ENCODE measurements at regions not wholly inside any gene's neighbourhood (a gene's known extent, or its start where the extent isn't known, plus 50 kb on each side); places are given as distances from the start of the nearest gene placed in this dataset.

DNA sequence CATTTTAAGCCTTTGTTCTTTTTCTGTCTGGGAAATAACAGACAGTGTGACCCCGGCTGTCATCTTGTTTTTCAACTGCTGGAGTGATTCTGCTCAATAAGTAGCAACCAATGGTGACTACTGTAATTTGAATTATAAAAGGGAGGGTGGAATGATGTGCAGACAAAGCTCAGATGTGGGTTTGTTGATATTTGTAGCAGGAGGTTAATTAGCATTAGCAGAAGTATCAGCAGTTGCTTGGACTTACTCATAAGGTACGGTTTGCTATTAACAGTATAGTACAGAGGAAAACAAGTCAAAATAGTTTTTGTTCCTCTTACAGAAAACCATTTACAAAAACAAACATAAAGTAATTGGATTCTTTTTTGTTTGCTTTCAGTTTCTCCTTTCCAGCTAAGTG, 140.4 kb downstream of the TUSC1 start:
- no peak for DNase-seq (ENCODE audit: extremely low read depth, low read depth)
- no peak overlapping the region for H3K4me3 ChIP-seq (replicated peaks; ENCODE audit: low read depth, low read length)
- TF ChIP-seq, protein P1, sequence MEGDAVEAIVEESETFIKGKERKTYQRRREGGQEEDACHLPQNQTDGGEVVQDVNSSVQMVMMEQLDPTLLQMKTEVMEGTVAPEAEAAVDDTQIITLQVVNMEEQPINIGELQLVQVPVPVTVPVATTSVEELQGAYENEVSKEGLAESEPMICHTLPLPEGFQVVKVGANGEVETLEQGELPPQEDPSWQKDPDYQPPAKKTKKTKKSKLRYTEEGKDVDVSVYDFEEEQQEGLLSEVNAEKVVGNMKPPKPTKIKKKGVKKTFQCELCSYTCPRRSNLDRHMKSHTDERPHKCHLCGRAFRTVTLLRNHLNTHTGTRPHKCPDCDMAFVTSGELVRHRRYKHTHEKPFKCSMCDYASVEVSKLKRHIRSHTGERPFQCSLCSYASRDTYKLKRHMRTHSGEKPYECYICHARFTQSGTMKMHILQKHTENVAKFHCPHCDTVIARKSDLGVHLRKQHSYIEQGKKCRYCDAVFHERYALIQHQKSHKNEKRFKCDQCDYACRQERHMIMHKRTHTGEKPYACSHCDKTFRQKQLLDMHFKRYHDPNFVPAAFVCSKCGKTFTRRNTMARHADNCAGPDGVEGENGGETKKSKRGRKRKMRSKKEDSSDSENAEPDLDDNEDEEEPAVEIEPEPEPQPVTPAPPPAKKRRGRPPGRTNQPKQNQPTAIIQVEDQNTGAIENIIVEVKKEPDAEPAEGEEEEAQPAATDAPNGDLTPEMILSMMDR (IDR thresholded peaks at IDR 0.05; ENCODE audit: low read depth, low read length, missing control alignments), result no peak

DNA sequence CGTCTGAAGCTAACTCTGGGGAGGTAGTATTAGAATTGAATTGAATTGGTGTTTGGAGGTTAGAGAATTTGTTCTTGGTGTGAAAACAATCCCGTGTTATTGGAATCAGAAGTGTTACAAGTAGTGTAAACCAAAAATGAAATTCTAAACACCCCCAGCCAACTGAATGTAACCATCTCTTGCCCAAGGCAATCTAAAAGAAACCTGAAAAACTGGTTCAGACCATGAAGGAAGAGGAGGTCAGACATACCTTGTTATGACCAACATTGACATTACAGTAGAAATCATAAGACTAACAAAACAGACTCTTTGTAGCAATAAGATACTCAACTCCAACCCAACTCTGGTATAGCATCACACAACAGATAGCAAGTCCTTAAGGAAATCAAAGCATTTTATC, 159.0 kb downstream of the TUSC1 start:
- DNase-seq (ENCODE audit: extremely low read depth, low read depth), result no peak
- TF ChIP-seq, protein P1 (IDR thresholded peaks at IDR 0.05; ENCODE audit: low read depth, low read length, missing control alignments), result no peak
- no peak overlapping the region for H3K4me3 ChIP-seq (replicated peaks; ENCODE audit: low read depth, low read length)

DNA sequence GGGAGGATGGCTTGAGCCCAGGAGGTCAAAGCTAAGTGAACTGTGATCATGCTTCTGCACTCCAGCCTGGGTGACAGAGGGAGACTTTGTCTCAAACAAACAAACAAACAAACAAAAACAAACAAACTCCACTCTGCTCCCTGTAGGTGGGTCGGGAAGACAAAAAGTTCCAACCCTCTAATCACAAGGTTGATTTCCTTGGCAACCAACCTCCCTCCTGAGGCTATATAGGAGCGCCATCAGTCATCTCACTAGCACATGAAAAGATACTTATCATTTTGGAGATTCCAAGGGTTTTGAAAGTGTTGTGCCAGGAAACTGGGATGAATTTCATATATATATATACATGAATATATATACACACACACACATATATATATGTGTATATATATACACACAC, 160.5 kb downstream of the TUSC1 start:
- TF ChIP-seq, protein P1 (IDR thresholded peaks at IDR 0.05; ENCODE audit: low read depth, low read length, missing control alignments), result no peak

DNA sequence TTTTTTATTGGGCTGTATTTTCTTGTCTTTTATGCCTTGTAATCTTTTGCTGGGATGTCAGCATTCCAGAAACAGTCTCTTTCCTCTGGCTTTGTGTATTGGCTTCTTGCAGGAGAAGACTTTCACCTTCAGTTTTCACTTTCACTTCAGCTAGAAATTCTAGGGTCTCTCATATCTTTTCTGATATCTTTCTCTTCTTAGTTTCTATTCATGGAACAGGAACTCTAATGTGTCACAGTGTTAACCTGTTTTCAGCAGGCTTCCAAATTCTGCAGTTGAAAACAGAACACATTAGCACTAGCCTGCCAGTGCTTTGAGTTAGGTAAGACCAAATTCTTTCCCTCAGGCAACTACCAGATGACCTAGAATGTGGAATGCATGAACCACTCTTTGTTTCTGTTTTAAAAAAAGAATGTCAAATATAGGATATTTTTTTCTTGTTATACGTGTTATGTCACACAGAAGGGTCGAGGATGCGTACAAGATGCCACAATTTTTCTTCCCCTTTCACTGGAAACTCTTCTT, 164.7 kb downstream of the TUSC1 start:
- DNase-seq (ENCODE audit: extremely low read depth, low read depth), result no peak
- no peak overlapping the region for H3K4me3 ChIP-seq (replicated peaks; ENCODE audit: low read depth, low read length)
- TF ChIP-seq, protein P1 (IDR thresholded peaks at IDR 0.05; ENCODE audit: low read depth, low read length, missing control alignments), result no peak

More for the DNA sequence above, 160.5 kb downstream of the TUSC1 start:
- no peak for DNase-seq (ENCODE audit: extremely low read depth, low read depth)
- H3K4me3 ChIP-seq (replicated peaks; ENCODE audit: low read depth, low read length), result no peak overlapping the region

DNA sequence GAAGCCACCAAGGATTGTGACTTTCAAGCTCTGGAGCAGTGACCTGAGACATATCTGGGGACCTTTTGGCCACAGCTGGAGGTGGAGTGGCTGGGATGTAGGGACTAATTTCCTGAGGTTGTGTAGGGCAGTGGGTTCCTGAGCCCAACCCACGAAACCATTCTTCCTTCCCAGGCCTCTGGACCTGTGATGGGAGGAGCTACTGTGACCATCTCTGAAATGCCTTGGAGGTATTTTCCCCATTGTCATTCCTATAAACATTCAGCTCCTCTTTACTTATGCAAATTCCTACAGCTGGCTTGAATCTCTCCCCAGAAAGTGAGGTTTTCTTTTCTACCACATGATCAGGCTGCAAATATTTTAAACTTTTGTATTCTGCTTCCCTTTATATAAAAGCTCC, 172.6 kb downstream of the TUSC1 start:
- TF ChIP-seq, protein P1 (IDR thresholded peaks at IDR 0.05; ENCODE audit: low read depth, low read length, missing control alignments), result no peak
- no peak for DNase-seq (ENCODE audit: extremely low read depth, low read depth)
- H3K4me3 ChIP-seq (replicated peaks; ENCODE audit: low read depth, low read length), result no peak overlapping the region

DNA sequence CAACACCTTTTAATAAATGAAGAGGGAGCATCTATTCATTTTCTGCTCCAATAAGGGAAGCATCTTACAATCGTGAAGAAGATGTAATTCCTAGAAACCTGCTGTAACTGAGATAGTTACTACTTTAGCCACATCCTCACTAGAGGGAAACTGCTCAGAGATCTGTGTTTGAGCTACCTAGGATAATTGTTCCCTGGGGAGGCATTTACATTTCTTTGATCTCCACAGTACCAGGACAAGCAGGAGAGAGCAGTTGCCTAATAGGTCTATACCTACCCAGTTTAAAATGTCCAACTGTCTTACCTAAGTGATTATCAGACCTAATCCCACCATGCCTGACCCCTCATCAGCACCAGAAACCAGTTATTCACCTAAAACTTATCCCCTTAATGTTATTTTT, 196.9 kb downstream of the TUSC1 start:
- TF ChIP-seq, protein P1 (IDR thresholded peaks at IDR 0.05; ENCODE audit: low read depth, low read length, missing control alignments), result no peak
- no peak for DNase-seq (ENCODE audit: extremely low read depth, low read depth)
- H3K4me3 ChIP-seq (replicated peaks; ENCODE audit: low read depth, low read length), result no peak overlapping the region

DNA sequence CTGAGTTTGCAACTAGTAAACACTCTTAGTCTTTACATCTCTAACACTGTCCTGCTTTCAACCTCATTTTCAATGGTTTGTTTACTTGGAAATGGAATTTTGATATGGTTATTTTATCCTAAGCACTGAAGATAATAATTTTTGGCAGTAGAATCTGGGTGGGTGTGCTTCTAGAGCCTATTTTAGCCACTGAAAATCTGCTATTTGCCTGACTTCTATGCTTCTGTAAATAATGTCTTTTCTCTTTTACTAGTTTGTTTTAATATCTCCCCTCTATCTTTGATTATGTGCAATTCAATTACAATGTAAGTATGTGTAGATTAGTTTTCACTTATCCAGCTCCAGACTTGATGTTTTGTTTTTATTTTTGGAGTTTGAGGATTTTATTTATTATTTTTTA, 197.5 kb downstream of the TUSC1 start:
- TF ChIP-seq, protein P1 (IDR thresholded peaks at IDR 0.05; ENCODE audit: low read depth, low read length, missing control alignments), result no peak
- no peak for DNase-seq (ENCODE audit: extremely low read depth, low read depth)

More for the DNA sequence above, 197.5 kb downstream of the TUSC1 start:
- H3K4me3 ChIP-seq (replicated peaks; ENCODE audit: low read depth, low read length), result no peak overlapping the region

Data from HFF-Myc (cell line).